K562 (cell line): ENCODE measurements at regions not wholly inside any gene's neighbourhood (a gene's known extent, or its start where the extent isn't known, plus 50 kb on each side); places are given as distances from the start of the nearest gene placed in this dataset.

ENCODE experiments used
- ATAC-seq: fragments of 200-7000 bp; cut with Tn5 transposase; 3 replicates; pipeline ENCODE4 v1.9.1; 2020; ENCODE audit warnings: moderate library complexity
- BruUV-seq: library from RNA; stranded (reverse); fragments of 400-500 nt; replicated peaks from 2 replicates; lab custom pipeline; 2021; lab: Mats Ljungman, UMichigan
- CTCF ChIA-PET: fragments of 300-600 bp; formaldehyde crosslinking; extraction: SDS; loops from one replicate; lab custom pipeline; 2021; ENCODE audit warnings: low intra/inter-chr PET ratio; lab: Yijun Ruan, JAX
- POLR2A ChIA-PET: fragments of 300-600, 350-650 bp; sonication (Branson Sonifier 250); formaldehyde crosslinking; extraction: SDS; loops from one replicate; lab custom pipeline; 2021; ENCODE audit warnings: antibody characterized with exemption, inconsistent platforms; lab: Yijun Ruan, JAX
- DNase-seq, 4 experiments: peaks; one replicate each; pipeline versions ENCODE4 v3.0.0 to v3.0.0-alpha.2; 2011 to 2018; ENCODE audit warnings: low spot score in 3 of 4, mixed read lengths in 3 of 4; ENCODE audit errors: extremely low read depth in 1 of 4
- FAIRE-seq: peaks from 2 replicates; lab custom pipeline; 2011; peaks lifted over from hg19 to GRCh38; lab: Jason Lieb, UNC
- H2AFZ ChIP-seq: 2 replicates; pipeline ENCODE4 v1.6.0; 2011; ENCODE audit warnings: low read depth, low read length, control low read depth, inconsistent platforms
- H3K27ac ChIP-seq: fragments of 200-600 bp; 3 replicates; pipeline ENCODE4 v1.8.0; 2011; ENCODE audit warnings: low read depth, mild to moderate bottlenecking, control low read depth, inconsistent platforms, low read length, moderate library complexity, mixed read lengths; ENCODE audit errors: extremely low read depth
- H3K27me3 ChIP-seq, 2 experiments: fragments of 300-600 bp in 1 of 2; 2 replicates in 1 of 2; 3 replicates in 1 of 2; pipeline versions ENCODE4 v1.6.0 to v1.8.0; 2011; ENCODE audit warnings: inconsistent platforms in 2 of 2, low read length in 2 of 2, mild to moderate bottlenecking in 1 of 2, mixed read lengths in 1 of 2, moderate library complexity in 1 of 2; ENCODE audit not compliant: control insufficient read depth in 2 of 2, insufficient read depth in 2 of 2
- H3K36me3 ChIP-seq: fragments of 300-600 bp; 3 replicates; pipeline ENCODE4 v1.8.0; 2011; ENCODE audit warnings: mild to moderate bottlenecking, low read length, inconsistent platforms; ENCODE audit not compliant: control insufficient read depth, insufficient read depth
- H3K4me1 ChIP-seq, 2 experiments: fragments of 200-600 bp in 1 of 2; replicated peaks in 1 of 2; 2 replicates in 1 of 2; 3 replicates in 1 of 2; pipeline versions ENCODE4 v1.5.1 to v1.8.0; 2011; ENCODE audit warnings: inconsistent platforms in 2 of 2, low read length in 2 of 2, mild to moderate bottlenecking in 1 of 2, mixed read lengths in 1 of 2, moderate library complexity in 1 of 2; ENCODE audit not compliant: control insufficient read depth in 2 of 2, insufficient read depth in 2 of 2
- H3K4me2 ChIP-seq: 2 replicates; pipeline ENCODE4 v1.6.1; 2011; ENCODE audit warnings: low read length, control low read depth, inconsistent platforms, mixed read lengths; ENCODE audit not compliant: insufficient read depth
- H3K4me3 ChIP-seq: fragments of 200-600 bp; sonication (generic), shearing (Covaris generic); 2 replicates; pipeline ENCODE4 v1.5.1; 2016; ENCODE audit warnings: control low read depth, inconsistent platforms
- H3K79me2 ChIP-seq: fragments of 200-600 bp; 3 replicates; pipeline ENCODE4 v1.8.0; 2011; ENCODE audit warnings: low read length, inconsistent platforms; ENCODE audit not compliant: control insufficient read depth, insufficient read depth
- H3K9ac ChIP-seq, 2 experiments: 2 replicates each; pipeline versions ENCODE4 v1.6.0 to v1.6.1; 2011; ENCODE audit warnings: low read depth in 2 of 2, low read length in 2 of 2, control low read depth in 1 of 2, inconsistent platforms in 1 of 2, mild to moderate bottlenecking in 1 of 2, mixed read lengths in 1 of 2; ENCODE audit not compliant: insufficient read depth in 1 of 2
- H3K9me1 ChIP-seq: one replicate; pipeline ENCODE4 v1.6.0; 2011; ENCODE audit warnings: inconsistent platforms, mild to moderate bottlenecking, low read length, moderate library complexity; ENCODE audit not compliant: control insufficient read depth, insufficient read depth
- H3K9me3 ChIP-seq: replicated peaks from 2 replicates; pipeline ENCODE4 v1.5.1; 2011; ENCODE audit warnings: low read depth, low read length, inconsistent platforms; ENCODE audit not compliant: control insufficient read depth, insufficient read depth
- H4K20me1 ChIP-seq: replicated peaks from 2 replicates; pipeline ENCODE4 v1.6.1; 2011; ENCODE audit warnings: low read length, inconsistent platforms, mixed read lengths; ENCODE audit not compliant: control insufficient read depth, insufficient read depth
- FOXA3 ChIP-seq, 2 experiments: fragments of 450-650 bp in 1 of 2; sonication (generic) in 1 of 2; formaldehyde crosslinking; IDR thresholded peaks in 1 of 2; conservative IDR thresholded peaks in 1 of 2; 2 replicates each; pipeline versions ENCODE4 v1.4.0 to v1.8.0; 2020 to 2022; ENCODE audit warnings: mild to moderate bottlenecking in 2 of 2, missing genetic modification reagents in 1 of 2
- HNRNPL ChIP-seq: fragments of 200-400 bp; formaldehyde crosslinking; IDR thresholded peaks from 2 replicates; pipeline ENCODE4 v1.6.1; 2017; ENCODE audit warnings: low read depth, mild to moderate bottlenecking, low read length
- NEUROD1 ChIP-seq: fragments of 150-350 bp; IDR thresholded peaks from 2 replicates; pipeline ENCODE4 v1.6.1; 2014; ENCODE audit warnings: borderline replicate concordance, low read length, low read depth; ENCODE audit not compliant: partially characterized antibody
- NR4A1 ChIP-seq, 2 experiments: fragments of 250-450 bp in 1 of 2; fragments of 450-650 bp in 1 of 2; sonication (Bioruptor Pico) in 1 of 2; IDR thresholded peaks; 2 replicates each; pipeline versions ENCODE4 v1.4.0 to v1.6.1; 2016 to 2020; ENCODE audit warnings: mild to moderate bottlenecking in 2 of 2, missing compliant biosample characterization in 1 of 2, missing genetic modification characterization in 1 of 2, moderate library complexity in 1 of 2
- NRF1 ChIP-seq, 2 experiments: fragments of 450-650 bp; IDR thresholded peaks in 1 of 2; conservative IDR thresholded peaks in 1 of 2; 2 replicates each; pipeline ENCODE4 v1.6.1; 2014; ENCODE audit warnings: mild to moderate bottlenecking in 2 of 2
- RBM22 ChIP-seq: fragments of 200-400 bp; formaldehyde crosslinking; IDR thresholded peaks from 2 replicates; pipeline ENCODE4 v1.6.1; 2018; ENCODE audit warnings: low read length, low read depth; ENCODE audit not compliant: poor library complexity, severe bottlenecking
- SIX5 ChIP-seq, 2 experiments: IDR thresholded peaks; 2 replicates each; pipeline ENCODE4 v1.6.1; 2011; ENCODE audit warnings: low read length in 2 of 2, borderline replicate concordance in 1 of 2, low read depth in 1 of 2, mild to moderate bottlenecking in 1 of 2, moderate library complexity in 1 of 2; ENCODE audit not compliant: insufficient read depth in 1 of 2
- SRSF9 ChIP-seq: fragments of 200-400 bp; formaldehyde crosslinking; IDR thresholded peaks from 2 replicates; pipeline ENCODE4 v1.6.1; 2017; ENCODE audit warnings: low read depth, low read length, borderline replicate concordance
- TBP ChIP-seq: optimal IDR thresholded peaks from 2 replicates; pipeline ENCODE3; 2011; ENCODE audit warnings: low read depth, low read length, improper control_type of control experiment
- TFE3 ChIP-seq: fragments of 450-650 bp; formaldehyde crosslinking; IDR thresholded peaks from 2 replicates; pipeline ENCODE4 v1.4.0; 2020; ENCODE audit warnings: mild to moderate bottlenecking, mixed read lengths
- THRB ChIP-seq: fragments of 450-650 bp; formaldehyde crosslinking; conservative IDR thresholded peaks from 2 replicates; pipeline ENCODE4 v1.4.0; 2022; ENCODE audit warnings: mild to moderate bottlenecking, missing genetic modification characterization
- ZNF24 ChIP-seq: fragments of 450-650 bp; IDR thresholded peaks from 2 replicates; pipeline ENCODE4 v1.6.1; 2016
- ZNF311 ChIP-seq: fragments of 250-450 bp; sonication (Bioruptor Pico); IDR thresholded peaks from 2 replicates; pipeline ENCODE4 v1.4.0; 2020; ENCODE audit warnings: mild to moderate bottlenecking, moderate library complexity
- ZNF76 ChIP-seq: fragments of 250-450 bp; sonication (Bioruptor Pico); IDR thresholded peaks from 2 replicates; pipeline ENCODE4 v1.4.0; 2020; ENCODE audit warnings: mild to moderate bottlenecking, moderate library complexity, borderline replicate concordance
- WGBS: fragments of 100-300 bp; shearing (Covaris generic); methylation state at CpG from one replicate; pipeline ENCODE4 v1.1.6; 2016; ENCODE audit warnings: low coverage, mixed read lengths; ENCODE audit not compliant: insufficient coverage; ENCODE audit errors: missing lambda C conversion rate; 5-methylcytosine and 5-hydroxymethylcytosine counted together
- in situ Hi-C: fragments of 300-500 bp; cut with MboI; formaldehyde crosslinking; loops from 4 replicates; pipeline ENCODE4 v1.15.0; 2018; ENCODE audit warnings: inconsistent platforms, mixed read lengths
- intact Hi-C: fragments of 100-400 bp; cut with micrococcal nuclease; formaldehyde crosslinking; loops from 2 replicates; pipeline ENCODE4 v1.14.2; 2022

- FAIRE-seq = no peak
- no peaks in the 10 kb centered on the region for H3K9me1 ChIP-seq
- no peak overlapping the region for H3K9ac ChIP-seq
- no peaks in the 10 kb centered on the region for H3K36me3 ChIP-seq
- ChIA-PET CTCF (no interaction called here), POLR2A (no interaction called here)
- no peak overlapping the region for H3K27ac ChIP-seq
- no peak for ATAC-seq
- intact Hi-C loops (no loop called here), in situ Hi-C loops (no loop called here)
- BruUV-seq = no TSS peak
- H3K4me3 ChIP-seq = no peak overlapping the region
- no peaks in the 10 kb centered on the region for H3K79me2 ChIP-seq
- no peaks in the 10 kb centered on the region for H4K20me1 ChIP-seq
- H3K4me1 ChIP-seq = no peaks in the 10 kb centered on the region
- DNase-seq = no peak
- H3K9me3 ChIP-seq = no peaks in the 10 kb centered on the region
- no peak overlapping the region for H3K4me2 ChIP-seq
- TF ChIP-seq SIX5 (IDR thresholded peaks at IDR 0.05; ENCODE audit: borderline replicate concordance in 1 of 2, insufficient read depth in 1 of 2, low read depth in 1 of 2, low read length in 2 of 2) = no peak
- no peak for TF ChIP-seq NR4A1 (CRISPR knock-in tag; IDR thresholded peaks at IDR 0.05)
- TF ChIP-seq NR4A1 (tag; IDR thresholded peaks at IDR 0.05) = no peak
- TF ChIP-seq TFE3 = no peak
- no peak for TF ChIP-seq NRF1 (conservative IDR thresholded peaks at IDR 0.05 in 1 of 2, IDR thresholded peaks at IDR 0.05 in 1 of 2)
- no peak for TF ChIP-seq ZNF311
- TF ChIP-seq ZNF24 = no peak
- no peak for TF ChIP-seq NEUROD1
- no peak for TF ChIP-seq FOXA3 (CRISPR knock-in tag; conservative IDR thresholded peaks at IDR 0.05 in 1 of 2, IDR thresholded peaks at IDR 0.05 in 1 of 2)
- TF ChIP-seq HNRNPL = no peak
- no peak for TF ChIP-seq THRB (CRISPR knock-in tag)
- no peak for TF ChIP-seq SRSF9
- no peak for TF ChIP-seq ZNF76 (CRISPR knock-in tag)
- TF ChIP-seq RBM22 = no peak
- no peak for TF ChIP-seq TBP
- H2AFZ ChIP-seq = no peak overlapping the region
- H3K27me3 ChIP-seq = no peaks in the 10 kb centered on the region
- 2% methylated on average over 6 of the region's 6 CpGs for WGBS
These were observed 176.0 kb upstream of the SEL1L start for GRCh38 chr14:81709681-81710080.
